Activated CD4-positive, alpha-beta T cell treated with anti-CD3 and anti-CD28 coated beads, Interleukin-2, amount 50 U/mL, for 24 hours (primary cell): ENCODE measurements at regions not wholly inside any gene's neighbourhood (a gene's known extent, or its start where the extent isn't known, plus 50 kb on each side); places are given as distances from the start of the nearest gene placed in this dataset.

Source experiments
- DNase-seq, 2 donors: peaks; one replicate each; pipeline ENCODE4 v3.0.0-alpha.2; 2020; ENCODE audit warnings: low read depth in 1 of 2, low spot score in 1 of 2

- no peak for DNase-seq
Observed at GRCh38 chr15:45941367-45941766, 306.5 kb downstream of the SQOR start.

DNA sequence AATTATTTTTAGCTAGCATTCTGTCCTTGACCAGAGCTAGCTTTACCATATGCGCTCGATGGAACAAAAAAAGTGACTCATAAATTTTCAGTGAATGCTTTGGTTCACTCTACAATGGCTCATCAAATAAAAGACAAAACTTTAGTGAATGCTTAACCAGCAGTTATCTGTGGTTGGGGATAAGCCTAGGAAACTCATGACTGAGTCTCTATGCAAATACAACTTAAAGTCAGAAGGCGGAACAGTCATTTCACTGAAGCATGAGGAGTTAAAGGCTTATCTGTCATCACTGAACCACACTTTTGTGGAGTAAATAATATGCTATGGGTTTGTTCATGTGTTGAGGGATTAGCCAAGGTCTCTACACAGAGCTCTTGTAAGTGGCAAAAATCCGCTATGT is 308.4 kb downstream of the SQOR start:
- no peak for DNase-seq

- DNase-seq: no peak
Observed at GRCh38 chr15:45946111-45946510, 311.3 kb downstream of the SQOR start.

GRCh38 chr15:45948181-45948621 is 313.4 kb downstream of the SQOR start:
- DNase-seq: no peak

- DNase-seq: no peak
Observed at GRCh38 chr15:45958924-45959323, 324.1 kb downstream of the SQOR start.

DNA sequence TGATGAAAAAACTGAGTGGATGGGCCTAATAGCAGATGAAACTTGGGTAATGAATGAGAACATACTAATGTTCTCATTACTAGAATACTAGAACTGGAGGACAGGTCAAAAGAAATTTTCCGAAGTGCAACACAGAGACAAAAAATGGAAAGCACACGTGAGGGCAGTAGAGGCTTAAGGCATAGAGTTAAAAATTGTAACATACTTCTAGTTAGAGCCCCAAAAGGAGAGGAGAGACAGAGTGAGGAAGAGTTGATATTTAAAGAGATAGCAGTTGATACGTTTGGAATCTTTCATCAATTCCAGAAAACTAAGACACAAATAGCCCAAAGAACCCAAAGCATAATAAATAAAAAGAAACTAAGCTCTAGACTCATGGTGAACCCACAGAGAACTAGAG is 327.9 kb downstream of the SQOR start:
- DNase-seq: no peak

- no peak for DNase-seq
Observed at GRCh38 chr15:45970542-45970941, 335.7 kb downstream of the SQOR start.

DNA sequence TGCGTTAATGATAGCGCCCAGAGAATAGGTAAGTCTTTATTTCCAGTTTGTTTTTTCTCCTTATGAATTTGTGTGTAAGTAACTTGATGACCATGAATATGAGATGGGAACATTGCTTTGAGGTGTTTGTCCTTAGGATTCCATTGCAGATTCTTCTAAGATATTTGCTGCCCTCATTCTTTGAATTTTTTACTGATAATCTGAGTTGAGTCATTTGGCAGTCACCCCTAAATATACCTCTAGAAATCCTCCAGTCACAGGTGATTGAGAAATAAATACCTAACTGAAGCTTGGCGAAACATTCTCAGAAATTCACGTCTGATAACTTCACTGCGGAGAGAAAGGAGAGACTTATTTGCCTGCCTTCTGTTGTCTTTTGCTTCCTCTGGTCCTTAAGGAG is 345.5 kb downstream of the SQOR start:
- no peak for DNase-seq

DNA sequence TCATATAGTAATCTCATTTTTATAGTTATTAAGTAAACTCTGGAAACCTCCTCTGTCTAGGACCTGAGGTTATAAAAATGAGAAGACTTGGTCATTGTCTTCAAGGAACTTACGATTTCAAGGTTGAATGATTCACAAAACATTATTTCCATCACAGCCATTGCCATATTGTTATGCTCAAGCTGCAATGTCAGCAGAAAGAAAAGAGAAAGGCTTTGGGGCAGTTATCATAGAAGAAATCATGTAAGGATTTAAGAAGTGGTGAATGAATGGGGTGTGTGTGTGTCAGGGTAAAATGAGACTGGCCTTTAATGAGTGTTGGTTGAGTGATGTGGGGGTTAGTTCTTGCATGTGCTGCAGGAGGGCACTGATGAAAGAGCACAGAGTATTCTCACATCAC is 346.8 kb downstream of the SQOR start:
- no peak for DNase-seq

DNA sequence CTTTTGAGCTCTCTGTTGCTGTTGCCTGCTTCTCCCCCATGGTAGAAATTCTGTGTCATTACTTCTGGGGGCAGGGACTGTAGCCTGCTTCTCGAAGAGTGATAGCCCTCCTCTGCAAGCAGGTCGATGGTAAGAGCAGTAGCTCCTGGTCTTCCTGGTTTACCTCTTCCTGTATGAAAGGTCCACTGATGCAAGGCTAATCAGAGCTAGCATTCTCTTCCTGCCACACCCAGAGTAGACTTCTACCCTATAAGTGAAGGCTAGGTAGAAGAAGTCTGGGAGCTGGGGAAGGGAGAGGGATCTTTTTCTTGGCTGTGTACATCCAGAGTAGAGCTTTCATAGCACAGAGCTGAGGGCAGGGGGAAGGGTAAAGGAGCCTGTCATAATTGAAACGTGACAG is 357.0 kb downstream of the SQOR start:
- DNase-seq: no peak

- no peak for DNase-seq
Observed at GRCh38 chr15:45993072-45993471, 358.2 kb downstream of the SQOR start.

GRCh38 chr15:45993508-45993907 is 358.7 kb downstream of the SQOR start:
- DNase-seq: no peak

- no peak for DNase-seq
Observed at GRCh38 chr15:45995800-45996199, 361.0 kb downstream of the SQOR start.

DNA sequence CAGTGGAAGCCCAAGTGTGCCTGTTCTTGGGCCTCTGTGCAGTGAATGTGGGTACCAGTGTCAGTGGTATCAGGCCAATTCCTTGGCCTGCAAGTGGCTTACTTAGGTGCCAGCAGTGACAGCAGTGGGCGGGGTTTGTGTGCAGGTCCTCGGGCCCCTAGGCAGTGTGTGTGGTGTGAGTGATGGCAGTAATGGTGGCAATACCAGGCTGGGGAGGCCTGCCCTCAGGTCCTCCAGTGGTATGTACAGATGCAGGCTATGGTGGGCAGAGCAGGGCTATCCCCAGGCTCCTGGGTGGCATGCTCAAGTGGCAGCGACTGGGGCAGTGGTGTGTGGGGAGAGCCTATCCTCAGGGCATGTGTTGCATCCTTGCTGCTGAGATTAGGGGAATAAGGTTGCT is 379.7 kb downstream of the SQOR start:
- no peak for DNase-seq

DNA sequence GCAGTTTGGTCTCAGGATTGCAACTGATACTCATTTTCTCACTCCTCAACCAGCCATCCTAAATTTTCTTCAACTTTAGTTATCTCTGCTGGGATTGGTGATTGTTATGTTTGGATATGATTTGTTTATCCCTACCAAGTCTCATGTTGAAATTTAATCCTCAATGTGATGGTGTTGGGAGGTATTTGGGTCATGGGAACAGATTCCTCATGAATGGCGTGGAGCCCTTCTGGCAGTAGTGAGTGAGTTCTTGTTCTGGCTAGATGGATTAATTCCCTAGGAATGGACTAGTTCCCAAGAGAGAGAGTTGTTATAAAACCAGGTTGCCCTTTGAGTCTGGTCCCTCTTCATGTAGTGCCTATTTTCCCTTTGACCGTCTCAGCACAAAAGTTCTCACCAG is 399.9 kb downstream of the SQOR start:
- no peak for DNase-seq

DNA sequence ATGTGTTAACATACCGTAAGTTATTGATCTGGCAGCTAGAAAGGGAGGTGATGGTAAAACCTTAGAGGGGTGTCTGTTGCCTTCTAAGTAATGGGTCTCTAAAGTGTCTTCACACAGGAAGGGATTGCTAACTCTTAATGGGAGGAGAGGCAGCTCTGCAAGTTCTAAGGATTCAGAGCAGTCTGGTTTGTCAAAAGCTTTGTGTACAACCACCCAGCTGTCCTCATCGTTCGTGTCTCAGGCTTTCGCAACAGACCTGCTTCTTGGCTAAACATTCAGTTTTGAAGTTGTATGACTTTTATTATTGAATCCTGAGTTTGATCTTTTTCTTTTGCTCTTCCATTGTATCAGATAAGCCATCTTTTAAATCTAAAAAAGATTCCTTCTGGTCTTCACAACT is 404.9 kb downstream of the SQOR start:
- no peak for DNase-seq

- DNase-seq: no peak
Observed at GRCh38 chr15:46041905-46042304, 407.1 kb downstream of the SQOR start.

- no peak for DNase-seq
Observed at GRCh38 chr15:46059921-46060594, 425.2 kb downstream of the SQOR start.

DNA sequence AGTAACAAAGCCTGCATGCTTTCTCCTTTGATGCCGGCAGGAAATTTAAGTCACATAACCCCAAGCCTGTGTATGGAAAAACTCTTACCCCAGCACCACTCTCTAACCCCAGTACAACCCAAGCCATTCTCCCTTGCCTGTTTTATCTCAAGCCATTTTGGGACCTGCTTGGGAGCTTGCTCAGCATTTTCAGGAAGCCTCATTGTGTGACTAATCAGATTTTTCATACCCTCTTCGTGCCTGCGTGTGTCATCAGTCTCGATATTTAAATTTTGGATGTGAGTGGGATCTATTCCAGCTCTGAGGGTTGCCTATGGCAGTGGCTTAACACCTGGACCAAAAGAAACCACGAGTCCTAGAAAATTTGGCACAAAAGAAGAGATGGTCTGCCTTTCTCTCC is 426.2 kb downstream of the SQOR start:
- DNase-seq: no peak

DNA sequence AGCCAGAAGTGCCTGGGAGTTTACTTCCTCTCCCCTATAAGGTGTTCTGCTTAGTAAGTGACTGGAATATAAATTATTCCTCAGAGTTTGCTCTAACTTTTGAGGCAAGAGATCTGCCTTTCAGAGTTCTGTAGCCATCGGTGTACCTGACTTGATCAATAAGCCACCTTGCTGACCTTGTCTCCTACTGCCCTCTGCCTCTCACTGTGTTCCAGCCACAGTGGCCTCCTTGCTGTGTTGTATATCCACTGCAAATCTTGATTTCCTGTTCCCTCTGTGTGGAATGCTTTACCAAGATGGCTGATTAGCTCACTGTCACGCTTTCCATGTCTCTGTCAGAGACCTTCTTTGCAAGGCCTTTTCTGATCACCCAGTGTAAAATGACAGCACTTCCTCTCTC is 442.4 kb downstream of the SQOR start:
- no peak for DNase-seq

- no peak for DNase-seq
Observed at GRCh38 chr15:46079046-46079445, 444.2 kb downstream of the SQOR start.

DNA sequence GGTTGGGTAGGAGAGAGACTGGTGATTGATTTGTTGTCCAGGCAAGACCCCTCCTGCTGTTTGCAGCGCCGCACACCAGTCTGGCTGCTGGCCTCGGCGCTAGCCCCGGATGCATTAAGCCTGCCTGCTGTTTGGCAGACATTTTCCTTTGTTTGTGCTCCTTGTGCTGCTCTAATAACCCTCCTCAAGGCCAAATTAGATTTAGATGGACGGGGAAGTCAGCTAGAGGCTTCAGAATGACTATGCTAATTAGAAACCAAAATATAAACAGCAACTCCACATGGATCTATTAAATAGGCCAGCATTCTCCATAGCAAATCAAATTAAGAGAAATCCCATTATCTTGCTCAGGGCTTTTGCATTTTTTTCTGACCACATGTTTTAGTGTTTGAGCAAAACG is 445.2 kb downstream of the SQOR start:
- DNase-seq: no peak
